HEK293T (cell line): ENCODE measurements at regions not wholly inside any gene's neighbourhood (a gene's known extent, or its start where the extent isn't known, plus 50 kb on each side); places are given as distances from the start of the nearest gene placed in this dataset.

Experiments used
- CTCF ChIA-PET: fragments of 350-600 bp; formaldehyde crosslinking; extraction: SDS; loops from one replicate; lab custom pipeline; 2021; ENCODE audit warnings: antibody characterized with exemption, inconsistent platforms; lab: Yijun Ruan, JAX
- POLR2A ChIA-PET: fragments of 350-600 bp; formaldehyde crosslinking; extraction: SDS; loops from one replicate; lab custom pipeline; 2020; ENCODE audit warnings: antibody characterized with exemption, inconsistent platforms; lab: Yijun Ruan, JAX
- DNase-seq: peaks from one replicate; pipeline ENCODE4 v3.0.0; 2012; ENCODE audit warnings: mixed read lengths; ENCODE audit errors: extremely low spot score
- ARNT ChIP-seq: fragments of 450-650 bp; IDR thresholded peaks from 2 replicates; pipeline ENCODE4 v1.6.1; 2017; ENCODE audit warnings: mild to moderate bottlenecking
- BHLHE40 ChIP-seq: fragments of 450-650 bp; IDR thresholded peaks from 2 replicates; pipeline ENCODE4 v1.6.1; 2016; ENCODE audit warnings: mild to moderate bottlenecking, moderate library complexity, borderline replicate concordance
- CTBP1 ChIP-seq: fragments of 450-650 bp; IDR thresholded peaks from 2 replicates; pipeline ENCODE4 v1.6.1; 2016; ENCODE audit warnings: borderline replicate concordance
- ELF4 ChIP-seq: fragments of 450-650 bp; IDR thresholded peaks from 2 replicates; pipeline ENCODE4 v1.6.1; 2017; ENCODE audit warnings: antibody characterized with exemption
- FOXA1 ChIP-seq: fragments of 450-650 bp; IDR thresholded peaks from 2 replicates; pipeline ENCODE4 v1.6.1; 2016; ENCODE audit warnings: mild to moderate bottlenecking
- FOXK2 ChIP-seq: fragments of 450-650 bp; IDR thresholded peaks from 2 replicates; pipeline ENCODE4 v1.6.1; 2016; ENCODE audit warnings: mild to moderate bottlenecking
- FOXM1 ChIP-seq: fragments of 450-650 bp; IDR thresholded peaks from 2 replicates; pipeline ENCODE4 v1.6.1; 2017; ENCODE audit warnings: mild to moderate bottlenecking, borderline replicate concordance
- HDGF ChIP-seq: fragments of 450-650 bp; IDR thresholded peaks from 2 replicates; pipeline ENCODE4 v1.6.1; 2017; ENCODE audit warnings: antibody characterized with exemption, borderline replicate concordance
- L3MBTL2 ChIP-seq: fragments of 450-650 bp; conservative IDR thresholded peaks from 2 replicates; pipeline ENCODE4 v1.6.1; 2016; ENCODE audit warnings: mild to moderate bottlenecking
- LEF1 ChIP-seq: fragments of 450-650 bp; IDR thresholded peaks from 2 replicates; pipeline ENCODE4 v1.6.1; 2017; ENCODE audit warnings: mild to moderate bottlenecking, borderline replicate concordance
- NFRKB ChIP-seq: fragments of 450-650 bp; IDR thresholded peaks from 2 replicates; pipeline ENCODE4 v1.6.1; 2016; ENCODE audit warnings: mild to moderate bottlenecking, moderate library complexity
- SP1 ChIP-seq: fragments of 450-650 bp; IDR thresholded peaks from 2 replicates; pipeline ENCODE4 v1.6.1; 2017
- SUZ12 ChIP-seq: fragments of 450-650 bp; IDR thresholded peaks from 2 replicates; pipeline ENCODE4 v1.6.1; 2016; ENCODE audit warnings: mild to moderate bottlenecking
- TARDBP ChIP-seq: fragments of 450-650 bp; IDR thresholded peaks from 2 replicates; pipeline ENCODE4 v1.6.1; 2016
- ZNF384 ChIP-seq: fragments of 450-650 bp; IDR thresholded peaks from 2 replicates; pipeline ENCODE4 v1.6.1; 2016
- TF ChIP-seq, protein P1 (sequence below): fragments of 450-650 bp; IDR thresholded peaks from 2 replicates; pipeline ENCODE4 v1.6.1; 2016

DNA sequence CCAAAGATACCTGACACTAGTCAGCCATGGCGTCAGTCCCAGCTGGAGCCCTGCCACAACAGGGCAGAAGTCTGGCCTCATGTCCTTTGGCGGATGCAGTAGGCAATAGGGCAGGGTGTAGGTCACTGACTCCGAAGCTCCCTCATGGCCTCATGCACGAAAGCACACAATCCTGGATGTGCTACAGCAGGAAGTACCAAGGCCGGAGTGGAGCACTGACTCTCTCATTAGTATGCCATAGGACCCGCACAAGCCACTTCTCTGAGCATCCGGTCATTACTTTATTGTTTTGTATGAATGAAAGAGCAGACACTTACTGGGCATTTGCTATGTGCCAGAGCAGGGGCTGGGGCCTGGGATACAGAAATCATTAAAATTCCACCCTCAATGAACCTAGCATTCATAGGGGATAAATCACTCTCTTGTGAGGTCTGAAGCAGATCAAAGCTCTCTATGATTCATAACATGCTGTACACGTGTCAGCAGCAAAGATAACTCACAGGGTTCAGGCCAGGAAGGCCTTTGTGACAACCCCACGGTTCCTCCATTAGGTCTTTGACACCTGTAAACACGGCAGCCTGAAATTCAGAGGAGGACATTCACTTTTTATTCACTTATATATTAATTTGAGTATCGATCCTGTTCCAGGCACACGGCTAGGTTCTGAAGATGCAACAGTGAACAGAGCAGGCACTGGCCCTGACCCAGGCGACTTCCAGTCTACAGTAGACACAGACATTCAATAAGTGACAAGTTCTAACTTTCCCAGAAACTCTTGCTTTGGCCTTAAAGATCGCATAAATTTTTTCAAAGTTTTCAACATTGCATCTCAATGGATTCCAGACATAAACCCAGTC lies 357.9 kb upstream of the USP24 start:
- CTCF ChIA-PET: no interaction called here
- POLR2A ChIA-PET: no interaction called here
- no peak for TF ChIP-seq SP1
- no peak for TF ChIP-seq ELF4
- TF ChIP-seq SUZ12: no peak
- TF ChIP-seq L3MBTL2: no peak
- no peak for TF ChIP-seq HDGF
- no peak for TF ChIP-seq FOXK2
- TF ChIP-seq BHLHE40: no peak
- no peak for TF ChIP-seq ZNF384
- TF ChIP-seq, protein P1, sequence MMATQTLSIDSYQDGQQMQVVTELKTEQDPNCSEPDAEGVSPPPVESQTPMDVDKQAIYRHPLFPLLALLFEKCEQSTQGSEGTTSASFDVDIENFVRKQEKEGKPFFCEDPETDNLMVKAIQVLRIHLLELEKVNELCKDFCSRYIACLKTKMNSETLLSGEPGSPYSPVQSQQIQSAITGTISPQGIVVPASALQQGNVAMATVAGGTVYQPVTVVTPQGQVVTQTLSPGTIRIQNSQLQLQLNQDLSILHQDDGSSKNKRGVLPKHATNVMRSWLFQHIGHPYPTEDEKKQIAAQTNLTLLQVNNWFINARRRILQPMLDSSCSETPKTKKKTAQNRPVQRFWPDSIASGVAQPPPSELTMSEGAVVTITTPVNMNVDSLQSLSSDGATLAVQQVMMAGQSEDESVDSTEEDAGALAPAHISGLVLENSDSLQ: no peak
- no peak for TF ChIP-seq FOXA1
- no peak for TF ChIP-seq LEF1
- no peak for TF ChIP-seq FOXM1
- no peak for TF ChIP-seq ARNT
- TF ChIP-seq NFRKB: no peak
- TF ChIP-seq TARDBP: no peak
- no peak for DNase-seq

DNA sequence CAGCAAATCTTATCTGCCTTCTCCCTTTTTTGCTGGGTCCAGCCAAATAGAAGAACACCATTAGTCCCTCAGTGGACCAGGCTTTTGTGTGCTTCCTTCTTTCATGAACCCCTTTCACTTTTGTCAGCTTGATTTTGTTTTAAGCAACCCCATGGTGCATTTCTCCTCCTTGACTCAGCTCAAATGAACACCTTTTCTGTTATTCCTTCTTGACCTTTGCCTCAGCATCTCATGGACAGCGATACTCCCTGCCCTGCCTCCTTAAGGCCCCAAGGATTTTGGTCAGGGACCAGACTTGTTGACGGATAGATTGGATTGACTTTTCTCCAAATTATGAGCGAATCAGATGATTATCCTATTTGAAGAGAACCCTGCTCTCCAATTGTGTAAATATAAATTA lies 356.6 kb upstream of the USP24 start:
- POLR2A ChIA-PET: no interaction called here
- CTCF ChIA-PET: no interaction called here

DNA sequence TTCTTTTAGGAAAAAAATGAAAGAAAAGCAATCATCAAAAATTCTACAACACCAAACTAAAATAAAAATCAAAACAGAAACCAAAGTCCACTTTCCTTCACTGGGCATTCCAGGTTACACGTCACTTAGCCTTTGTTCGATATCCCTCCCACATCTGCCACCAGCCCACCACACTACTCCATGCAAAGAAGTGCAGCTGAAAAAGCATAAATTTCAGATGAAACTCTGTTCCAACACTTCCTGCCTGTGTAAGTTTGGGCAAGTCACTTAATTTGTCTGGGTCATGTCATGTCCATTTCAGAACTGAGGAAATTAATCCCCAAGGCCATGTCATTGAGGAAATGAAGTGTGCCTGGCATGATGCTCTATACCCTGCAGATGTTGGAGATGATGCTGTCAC lies 354.3 kb upstream of the USP24 start:
- ChIA-PET POLR2A (no interaction called here), CTCF (no interaction called here)
- DNase-seq: no peak
- TF ChIP-seq SP1 (no peak), SUZ12 (no peak), ELF4 (no peak), ARNT (no peak), L3MBTL2 (no peak), CTBP1 (no peak), HDGF (no peak), LEF1 (no peak), FOXK2 (no peak), BHLHE40 (no peak), ZNF384 (no peak), NFRKB (no peak), FOXM1 (no peak), TARDBP (no peak), FOXA1 (no peak)
- TF ChIP-seq, protein P1: no peak

More for the DNA sequence above, 356.6 kb upstream of the USP24 start:
- no peak for DNase-seq
- no peak for TF ChIP-seq L3MBTL2

DNA sequence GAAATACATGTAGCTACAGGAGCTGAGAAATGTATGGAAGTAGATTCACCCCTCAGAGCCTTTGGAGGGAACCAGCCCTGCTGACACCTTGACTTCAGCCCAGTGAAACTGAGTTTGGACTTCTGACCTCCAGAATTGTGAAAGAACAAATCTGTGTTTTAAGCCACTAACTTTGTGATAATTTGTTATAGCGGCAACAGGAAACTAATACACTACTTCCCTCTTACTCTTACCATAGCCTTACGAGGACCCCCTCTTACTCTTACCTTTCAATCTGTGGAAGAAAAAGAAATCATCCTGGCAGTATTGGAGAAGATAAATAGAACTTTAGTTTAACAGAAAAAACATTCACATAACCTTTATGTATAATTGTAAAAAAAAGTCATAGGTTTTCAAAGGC lies 353.6 kb upstream of the USP24 start:
- POLR2A ChIA-PET: no interaction called here
- DNase-seq: no peak
- CTCF ChIA-PET: no interaction called here
- TF ChIP-seq HDGF (no peak), ELF4 (no peak), FOXK2 (no peak), ARNT (no peak), SP1 (no peak), BHLHE40 (no peak), L3MBTL2 (no peak), CTBP1 (no peak), SUZ12 (no peak), FOXA1 (no peak), ZNF384 (no peak), LEF1 (no peak), NFRKB (no peak), FOXM1 (no peak), TARDBP (no peak)
- TF ChIP-seq, protein P1: no peak

DNA sequence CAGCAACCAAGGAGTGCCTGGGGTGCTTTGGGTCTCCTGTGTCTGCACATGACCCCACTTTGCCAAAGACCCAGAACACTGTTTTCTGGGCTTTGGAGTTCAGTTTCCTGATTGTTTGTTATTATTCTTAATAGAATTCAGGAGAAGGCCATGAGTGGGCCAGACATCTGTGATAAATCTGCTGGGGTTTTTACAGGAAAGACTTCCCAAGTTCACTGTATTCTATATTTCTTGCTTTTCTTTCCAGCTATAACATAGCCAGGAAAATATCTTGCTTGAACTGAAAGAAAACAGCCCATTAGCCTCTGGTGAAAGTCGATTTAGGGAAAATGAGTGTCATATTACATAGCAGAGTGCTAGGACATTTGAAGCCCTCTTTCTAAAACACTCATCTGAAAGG lies 345.1 kb upstream of the USP24 start:
- TF ChIP-seq BHLHE40 (no peak), FOXA1 (no peak), TARDBP (no peak), SP1 (no peak), FOXM1 (no peak), FOXK2 (no peak), SUZ12 (no peak), HDGF (no peak), ELF4 (no peak), NFRKB (no peak), CTBP1 (no peak), LEF1 (no peak), L3MBTL2 (no peak), ARNT (no peak), ZNF384 (no peak)
- TF ChIP-seq, protein P1: no peak
- ChIA-PET CTCF (no interaction called here), POLR2A (no interaction called here)
- no peak for DNase-seq
